ENCODE measurements at regions not wholly inside any gene's neighbourhood (a gene's known extent, or its start where the extent isn't known, plus 50 kb on each side); places are given as distances from the start of the nearest gene placed in this dataset.

- no peak for TF ChIP-seq CTCF (optimal IDR thresholded peaks at IDR 0.05 in 1 of 3, IDR thresholded peaks at IDR 0.05 in 1 of 3, conservative IDR thresholded peaks at IDR 0.05 in 1 of 3; ENCODE audit: extremely low read depth in 1 of 3, insufficient read depth in 2 of 3, low read length in 3 of 3)
- no peak for TF ChIP-seq EZH2 (IDR thresholded peaks at IDR 0.05; ENCODE audit: low read length)
Measured at GRCh38 chr13:40125336-40125735, 469.9 kb downstream of the COG6 start.

Measured in keratinocyte (primary cell).